AG10803 (cell line): ENCODE measurements at regions not wholly inside any gene's neighbourhood (a gene's known extent, or its start where the extent isn't known, plus 50 kb on each side); places are given as distances from the start of the nearest gene placed in this dataset.

ENCODE experiments used
- DNase-seq: peaks from one replicate; pipeline ENCODE4 v3.0.0; 2010; ENCODE audit warnings: low read depth
- H3K4me3 ChIP-seq: 2 replicates; pipeline ENCODE4 v1.5.1; 2011; ENCODE audit warnings: mild to moderate bottlenecking, low read length, control low read depth
- CTCF ChIP-seq: conservative IDR thresholded peaks from 2 replicates; pipeline ENCODE4 v1.5.1; 2011; ENCODE audit warnings: mild to moderate bottlenecking, low read length, control low read depth, inconsistent platforms

GRCh38 chr10:124162136-124162535 is 68.7 kb upstream of the CHST15 start:
- DNase-seq, result no peak
- no peak for TF ChIP-seq CTCF
- H3K4me3 ChIP-seq, result no peak overlapping the region

- no peak overlapping the region for H3K4me3 ChIP-seq
- DNase-seq, result no peak
- TF ChIP-seq CTCF, result no peak
Observed at GRCh38 chr10:124161601-124162000, 68.2 kb upstream of the CHST15 start.

- TF ChIP-seq CTCF, result no peak
- no peak for DNase-seq
- no peak overlapping the region for H3K4me3 ChIP-seq
Observed at GRCh38 chr10:124160943-124161582, 67.7 kb upstream of the CHST15 start.

- TF ChIP-seq CTCF, result no peak
- DNase-seq, result no peak
- H3K4me3 ChIP-seq, result no peak overlapping the region
Observed at GRCh38 chr10:124160176-124160575, 66.8 kb upstream of the CHST15 start.

- no peak for TF ChIP-seq CTCF
- DNase-seq, result no peak
- H3K4me3 ChIP-seq, result no peak overlapping the region
Observed at GRCh38 chr10:124159153-124159552, 65.8 kb upstream of the CHST15 start.

GRCh38 chr10:124158592-124158991 is 65.2 kb upstream of the CHST15 start:
- no peak overlapping the region for H3K4me3 ChIP-seq
- no peak for TF ChIP-seq CTCF
- no peak for DNase-seq

GRCh38 chr10:124157271-124157681 is 63.9 kb upstream of the CHST15 start:
- peak; percentile 22 for DNase-seq
- H3K4me3 ChIP-seq, result no peak overlapping the region
- TF ChIP-seq CTCF, result no peak
